HK-2 (cell line): ENCODE measurements at regions not wholly inside any gene's neighbourhood (a gene's known extent, or its start where the extent isn't known, plus 50 kb on each side); places are given as distances from the start of the nearest gene placed in this dataset.
A peak's percentile ranks its signal among the peaks of the same experiment; 100 is the strongest.

ENCODE experiments used
- DNase-seq: peaks from one replicate; pipeline ENCODE4 v3.0.0-alpha.2; 2018; ENCODE audit not compliant: unreplicated experiment

GRCh38 chr9:14396171-14396570, 82.2 kb upstream of the NFIB start:
- DNase-seq, result no peak

- no peak for DNase-seq
Measured at GRCh38 chr9:14395317-14396082, 81.6 kb upstream of the NFIB start.

- DNase-seq, result no peak
Measured at GRCh38 chr9:14393418-14393817, 79.5 kb upstream of the NFIB start.

- no peak for DNase-seq
Measured at GRCh38 chr9:14391620-14392019, 77.7 kb upstream of the NFIB start.

- no peak for DNase-seq
Measured at GRCh38 chr9:14389657-14390056, 75.7 kb upstream of the NFIB start.

- no peak for DNase-seq
Measured at GRCh38 chr9:14389146-14389545, 75.2 kb upstream of the NFIB start.

GRCh38 chr9:14383773-14384172, 69.8 kb upstream of the NFIB start:
- DNase-seq, result no peak

GRCh38 chr9:14383294-14383693, 69.4 kb upstream of the NFIB start:
- DNase-seq, result no peak

GRCh38 chr9:14380061-14380836, 66.3 kb upstream of the NFIB start:
- DNase-seq, result no peak

GRCh38 chr9:14379280-14379679, 65.3 kb upstream of the NFIB start:
- no peak for DNase-seq

GRCh38 chr9:14373706-14374105, 59.8 kb upstream of the NFIB start:
- no peak for DNase-seq

GRCh38 chr9:14373336-14373666, 59.4 kb upstream of the NFIB start:
- no peak for DNase-seq

GRCh38 chr9:14372437-14373335, 58.7 kb upstream of the NFIB start:
- peak; percentile 35 for DNase-seq

- DNase-seq, result no peak
Measured at GRCh38 chr9:14369011-14369410, 55.1 kb upstream of the NFIB start.

GRCh38 chr9:14366076-14366475, 52.1 kb upstream of the NFIB start:
- no peak for DNase-seq

GRCh38 chr9:14365670-14366069, 51.7 kb upstream of the NFIB start:
- DNase-seq, result no peak
